NOMO-1 (cell line): ENCODE measurements at regions not wholly inside any gene's neighbourhood (a gene's known extent, or its start where the extent isn't known, plus 50 kb on each side); places are given as distances from the start of the nearest gene placed in this dataset.

Experiments
- DNase-seq, 2 experiments: peaks; one replicate each; lab custom pipeline; 2025; ENCODE audit not compliant: unreplicated experiment in 2 of 2; lab: John Stamatoyannopoulos, UW

DNA sequence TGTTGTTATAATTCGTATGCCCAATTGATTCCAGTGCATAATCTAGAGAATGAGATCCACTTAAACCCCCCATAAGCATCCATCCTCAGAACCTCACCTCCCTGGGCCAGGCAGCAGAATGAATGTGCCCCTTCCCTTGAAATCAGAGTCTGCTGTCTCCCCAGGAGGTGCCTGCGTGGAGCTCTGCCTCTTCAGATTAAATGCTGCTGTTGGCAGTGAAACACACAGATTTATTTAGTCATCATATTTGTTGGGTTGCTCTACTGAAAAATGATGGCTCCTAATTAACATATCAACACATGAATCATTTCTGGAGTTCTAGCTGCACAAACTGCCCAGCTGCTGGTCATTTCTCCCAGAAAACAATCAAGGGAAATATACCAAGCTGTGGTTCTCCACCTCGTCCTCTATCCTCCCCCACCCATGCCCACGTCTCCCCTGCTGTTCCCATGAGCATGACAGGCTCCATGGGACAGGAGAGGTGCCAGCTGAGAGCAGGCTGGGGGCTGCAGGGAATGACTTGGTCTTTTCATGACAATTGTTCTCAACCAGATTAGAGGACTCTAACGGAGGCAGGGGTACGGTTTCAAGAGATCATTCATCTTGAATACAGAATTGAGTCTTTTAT lies 633.1 kb downstream of the CDH26 start:
- DNase-seq, result no peak

DNA sequence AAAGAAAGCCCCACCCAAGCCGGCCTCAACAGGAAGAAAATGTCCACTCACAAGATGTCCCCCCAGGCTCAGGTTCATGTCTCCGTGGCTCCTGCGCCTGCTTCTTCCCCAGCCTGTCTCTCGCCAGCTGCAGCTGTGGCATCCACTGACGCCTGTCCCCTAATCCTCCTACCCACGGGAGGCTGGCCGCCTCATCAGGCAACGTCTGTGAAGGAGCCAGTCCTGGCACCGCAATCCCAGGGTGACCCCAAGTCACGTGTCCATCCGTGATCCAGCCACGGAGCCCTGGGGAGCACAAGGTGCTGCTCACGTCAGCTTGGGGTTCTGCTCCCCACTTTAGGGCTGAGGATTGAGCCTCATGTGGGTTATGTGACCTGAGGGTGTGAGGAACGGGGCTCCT lies 640.3 kb downstream of the CDH26 start:
- no peak for DNase-seq

DNA sequence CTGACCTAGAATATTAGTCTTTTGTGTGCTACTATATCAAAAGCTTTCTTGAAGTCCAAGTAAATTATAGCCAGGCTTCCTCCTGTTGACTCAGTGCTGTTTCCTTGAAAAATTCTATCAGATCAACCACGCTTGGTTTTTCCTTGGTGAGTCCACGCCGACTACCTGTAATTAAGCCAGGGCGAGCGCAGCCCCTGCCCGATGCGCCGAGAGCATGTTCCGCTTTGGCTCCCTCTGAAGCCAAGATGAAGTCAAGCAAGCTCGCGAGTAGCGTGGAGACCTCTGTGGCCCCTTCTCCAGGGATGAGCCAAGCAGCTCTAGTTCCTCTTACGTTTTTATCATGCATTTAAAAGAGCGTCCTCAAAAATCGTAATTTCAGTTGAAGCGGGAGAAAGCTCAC lies 641.2 kb downstream of the CDH26 start:
- DNase-seq, result no peak

DNA sequence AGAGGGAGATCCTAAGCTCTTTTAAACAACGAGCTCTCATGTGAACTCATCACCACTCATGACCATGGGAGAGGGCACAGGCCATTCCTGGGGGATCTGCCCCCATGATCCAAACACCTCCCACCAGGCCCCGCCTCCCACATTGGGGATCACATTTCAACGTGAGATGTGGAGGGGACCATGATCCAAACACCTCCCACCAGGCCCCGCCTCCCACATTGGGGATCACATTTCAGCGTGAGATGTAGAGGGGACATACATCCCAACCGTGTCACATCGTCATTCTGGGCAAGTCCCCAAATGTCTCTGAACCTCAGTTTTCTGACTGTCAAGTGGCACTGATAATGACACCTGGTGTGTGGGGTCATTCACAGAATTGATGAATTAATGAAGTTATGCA lies 641.8 kb downstream of the CDH26 start:
- no peak for DNase-seq

DNA sequence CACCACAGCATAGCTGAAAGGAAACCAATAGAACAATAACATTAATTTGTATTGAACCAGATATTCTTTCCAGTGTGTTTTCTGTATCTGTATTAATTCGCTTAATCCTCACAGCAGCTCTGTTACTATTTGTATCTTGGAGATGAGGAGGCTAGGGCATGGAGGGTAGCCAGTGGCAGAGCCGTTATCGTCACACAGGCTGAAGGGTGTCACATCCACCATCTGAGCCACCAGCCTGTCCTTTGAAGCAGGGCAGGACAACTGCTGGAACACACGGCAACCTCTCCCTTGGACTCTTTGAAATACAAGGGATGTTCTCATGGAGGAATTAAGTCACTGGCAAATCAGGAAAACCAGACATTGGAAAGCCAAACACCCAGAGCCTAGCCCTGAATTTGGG lies 628.0 kb upstream of the CDH4 start:
- no peak for DNase-seq

DNA sequence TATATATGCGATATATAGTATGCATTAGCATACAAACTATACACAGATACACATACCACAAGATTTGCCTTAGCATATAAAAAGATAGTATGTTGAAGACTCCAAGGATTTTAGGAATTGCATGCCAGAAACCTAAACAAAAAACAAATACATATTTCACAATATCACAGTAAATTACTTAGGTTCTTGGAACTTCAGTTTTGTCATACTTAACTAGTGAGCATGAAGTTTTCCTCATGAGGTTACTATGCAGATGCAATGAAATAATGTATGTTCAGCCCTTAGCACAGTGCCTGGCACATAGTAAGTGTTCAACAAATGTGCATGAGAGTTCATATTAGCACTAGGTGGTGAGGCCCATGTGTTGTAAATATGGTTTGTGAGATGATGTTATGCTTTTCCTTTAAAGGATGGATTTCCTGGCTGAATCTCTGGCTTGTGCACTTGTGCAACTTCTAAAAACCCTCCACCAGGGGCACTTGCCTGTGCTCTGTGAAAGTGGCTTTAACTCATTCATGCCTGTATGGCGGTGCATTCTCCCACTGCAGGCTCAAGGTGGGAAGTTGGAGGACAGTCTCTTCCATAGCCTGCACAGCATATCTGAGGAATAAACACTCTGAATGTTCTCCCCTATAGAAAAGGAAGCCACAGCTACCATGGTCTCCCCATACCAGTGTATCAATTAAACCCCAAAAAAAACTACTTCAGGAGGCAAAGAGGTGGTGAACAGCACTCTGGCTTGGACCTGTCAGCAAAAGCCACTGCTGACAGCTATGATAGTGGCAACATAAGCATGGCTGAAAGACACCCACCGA lies 624.1 kb upstream of the CDH4 start:
- DNase-seq, result no peak

DNA sequence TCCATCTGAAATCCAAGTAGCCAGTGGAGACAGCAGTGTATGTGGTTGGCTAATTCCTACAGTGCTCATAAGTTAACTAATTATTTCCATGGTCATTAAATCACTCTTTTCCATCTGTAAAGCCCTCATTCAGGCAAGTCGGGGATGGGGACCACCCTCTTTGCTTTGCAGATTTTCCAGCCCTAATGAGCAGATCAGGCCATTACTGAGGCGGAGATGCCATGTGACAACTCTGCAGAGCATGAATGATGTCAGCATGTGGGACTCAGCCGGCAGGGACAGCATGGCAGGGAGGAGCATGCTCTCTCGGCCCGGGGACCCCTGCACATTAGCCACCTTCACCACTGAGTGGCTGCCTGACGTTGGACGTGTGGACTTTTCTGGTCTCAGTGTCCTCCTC lies 623.3 kb upstream of the CDH4 start:
- DNase-seq, result no peak

DNA sequence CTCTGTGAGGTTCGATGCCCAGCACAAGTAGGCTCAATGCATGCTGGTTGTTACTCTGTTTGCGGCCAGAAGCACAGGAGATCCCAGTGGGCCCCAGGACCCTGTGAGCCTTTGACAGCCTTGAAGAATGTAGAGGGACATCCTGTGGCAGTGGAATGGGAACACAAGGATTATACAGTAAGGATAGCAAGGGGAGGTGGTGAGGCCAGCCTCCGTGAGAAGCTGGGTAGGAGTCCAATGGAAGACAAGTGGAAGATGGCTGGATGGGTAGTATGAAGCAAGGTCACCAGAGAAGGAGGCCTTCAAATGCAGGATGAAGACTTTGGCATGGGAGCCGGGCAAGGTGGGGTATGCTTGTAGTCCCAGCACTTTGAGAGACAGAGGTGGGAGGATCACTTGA lies 622.9 kb upstream of the CDH4 start:
- no peak for DNase-seq

DNA sequence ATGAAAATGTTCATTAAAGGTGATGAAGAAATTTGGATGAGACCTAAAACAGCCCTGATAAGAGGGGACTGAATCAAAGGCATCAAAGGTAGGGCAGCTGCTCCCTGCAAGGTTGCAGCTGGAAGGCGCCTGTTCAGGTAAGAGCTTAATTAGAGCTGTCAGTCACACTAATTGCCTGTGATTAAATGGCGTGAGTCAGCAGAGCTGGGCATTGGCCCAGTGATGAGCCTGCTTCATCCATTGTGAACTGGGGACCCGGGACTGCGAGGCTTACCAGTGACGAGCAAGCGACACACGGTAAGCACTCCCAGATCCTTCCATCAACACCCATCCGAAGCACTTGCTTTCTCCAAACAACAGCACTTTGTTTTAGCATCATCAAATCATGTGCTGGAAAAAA lies 621.5 kb upstream of the CDH4 start:
- no peak for DNase-seq

DNA sequence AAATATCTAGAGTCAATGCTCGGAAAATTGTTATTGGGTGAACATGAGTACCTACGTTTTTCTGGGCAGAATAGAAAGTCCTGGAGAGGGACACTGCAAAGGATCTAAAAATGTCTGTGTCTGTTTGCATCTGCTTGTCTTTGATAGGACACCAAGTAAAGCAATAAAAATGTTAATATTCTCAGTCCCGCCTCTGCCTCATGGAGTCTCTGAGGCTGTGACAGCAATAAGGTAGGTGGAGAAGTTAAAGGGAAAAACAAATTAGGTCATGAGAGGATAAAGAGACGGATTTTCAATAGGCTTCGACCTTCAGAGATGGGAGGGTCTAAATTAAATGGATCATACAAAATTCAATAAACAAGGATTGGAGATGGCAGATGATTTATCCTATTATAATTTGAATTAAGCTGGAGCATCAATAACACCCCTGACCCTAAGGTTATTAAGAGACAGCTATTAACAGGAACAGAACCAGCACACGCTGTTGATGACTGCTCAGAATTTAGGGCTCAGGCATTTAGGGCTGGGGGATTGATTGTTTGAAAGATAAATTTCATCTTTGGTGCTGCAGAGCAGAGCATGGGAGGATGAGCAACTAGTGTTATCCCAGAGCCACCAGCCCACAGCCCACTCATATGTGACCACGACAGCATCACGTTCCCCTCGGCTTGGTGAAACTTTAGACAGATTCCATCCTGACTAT lies 620.3 kb upstream of the CDH4 start:
- no peak for DNase-seq

DNA sequence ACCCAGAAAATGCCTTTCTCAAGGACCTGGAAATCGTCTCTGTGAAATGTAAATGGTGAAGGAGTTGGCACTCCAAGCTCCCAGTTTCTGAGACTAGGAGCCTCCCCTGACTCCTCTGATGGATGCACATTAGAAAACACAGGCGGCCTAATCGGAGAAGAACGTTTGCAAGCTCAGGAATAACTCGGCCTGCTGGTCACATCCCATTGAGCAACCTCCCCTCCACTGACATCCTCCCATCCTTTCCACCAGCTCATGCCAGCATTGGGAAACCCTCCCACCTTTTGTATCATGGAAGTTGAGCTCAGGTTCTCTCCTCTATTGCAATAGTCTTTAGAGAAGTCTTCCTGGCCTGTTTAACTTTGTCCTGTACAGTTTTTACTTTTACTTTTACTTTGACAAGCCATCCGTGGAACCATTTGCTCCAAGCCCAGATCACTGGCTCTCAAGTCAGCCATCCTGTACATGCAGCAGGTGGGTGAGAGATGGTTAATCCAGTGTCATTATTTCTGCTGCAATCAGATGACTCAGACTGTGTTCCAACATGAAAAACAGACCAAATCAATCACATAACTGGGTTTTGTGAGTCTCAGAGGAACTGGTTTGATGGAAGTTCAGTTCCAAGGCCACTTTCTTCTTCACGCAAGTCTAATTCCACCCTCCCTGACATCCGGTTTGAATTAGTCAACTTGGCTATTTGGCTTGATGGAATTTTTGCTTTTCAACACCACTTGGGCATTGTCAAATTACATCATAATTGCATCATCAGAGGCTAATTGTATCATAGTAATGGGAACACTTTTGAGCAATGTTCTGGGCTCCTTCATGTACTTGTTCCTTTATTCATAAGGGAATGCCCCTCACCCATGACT lies 619.4 kb upstream of the CDH4 start:
- DNase-seq, result peak; percentile 72 to 81

DNA sequence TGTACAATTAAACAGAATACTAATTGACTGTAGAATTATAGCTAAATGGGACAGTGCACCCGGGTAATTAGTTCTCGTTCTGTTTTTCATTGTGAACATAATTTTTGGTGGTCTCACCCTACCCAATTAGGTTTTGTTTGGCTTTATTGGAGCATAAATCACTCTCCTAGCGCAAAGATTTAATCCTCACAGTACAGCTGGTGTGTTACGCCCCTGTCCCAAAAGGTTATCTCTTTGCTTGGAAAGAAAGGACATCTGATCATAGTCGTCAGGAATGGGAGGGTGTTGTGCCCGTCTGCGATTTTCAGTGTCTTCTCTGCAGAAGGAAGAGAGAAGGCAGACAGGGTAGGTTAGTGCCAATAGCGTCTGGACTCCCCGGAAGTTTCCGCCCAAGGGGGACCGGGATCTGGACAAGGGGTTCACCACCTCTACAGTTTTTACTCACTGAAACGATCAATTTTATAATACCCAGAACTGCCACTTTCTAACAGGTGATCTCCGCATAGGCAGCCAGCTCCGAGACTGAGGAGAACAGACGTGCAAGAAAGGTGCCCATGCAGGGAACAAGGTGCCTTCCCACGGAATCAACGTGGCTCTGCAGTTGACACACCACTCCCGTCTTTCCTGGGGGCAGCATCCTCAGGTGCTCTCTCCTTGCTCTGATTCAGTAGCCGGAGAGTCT lies 617.4 kb upstream of the CDH4 start:
- no peak for DNase-seq

DNA sequence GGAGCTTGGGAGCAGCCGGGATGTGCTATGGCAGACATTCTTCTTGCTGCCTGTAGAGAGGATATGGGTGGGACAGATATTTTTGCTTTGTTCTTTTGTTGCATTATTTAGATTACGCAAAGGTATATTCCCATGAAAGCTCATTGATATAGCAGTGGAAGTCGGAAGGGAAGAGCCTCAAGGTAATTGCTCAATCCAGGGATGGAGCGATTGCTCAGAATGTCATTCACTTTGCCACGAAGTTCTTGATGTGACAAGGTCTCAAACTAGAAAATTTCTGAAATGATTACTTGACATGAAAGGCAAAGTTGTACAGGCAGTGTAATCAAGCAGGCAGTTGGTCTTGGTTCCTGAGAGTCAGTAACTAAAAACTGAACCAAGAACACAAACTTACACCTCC lies 615.6 kb upstream of the CDH4 start:
- no peak for DNase-seq

DNA sequence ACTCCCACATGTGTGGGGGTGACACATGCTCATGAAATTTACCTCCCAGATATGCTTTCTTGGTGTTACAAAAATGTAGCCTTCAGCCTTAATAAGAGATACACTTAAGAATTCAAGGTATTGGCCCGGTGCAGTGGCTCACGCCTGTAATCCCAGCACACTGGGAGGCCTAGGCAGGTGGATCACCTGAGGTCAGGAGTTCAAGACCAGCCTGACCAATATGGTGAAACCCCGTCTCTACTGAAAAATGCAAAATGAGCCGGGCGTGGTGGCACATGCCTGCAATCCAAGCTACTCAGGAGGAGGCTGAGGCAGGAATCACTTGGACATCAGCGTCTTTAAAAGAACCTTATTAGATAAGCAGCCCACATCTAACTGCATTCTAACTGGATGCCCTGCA lies 614.3 kb upstream of the CDH4 start:
- no peak for DNase-seq

DNA sequence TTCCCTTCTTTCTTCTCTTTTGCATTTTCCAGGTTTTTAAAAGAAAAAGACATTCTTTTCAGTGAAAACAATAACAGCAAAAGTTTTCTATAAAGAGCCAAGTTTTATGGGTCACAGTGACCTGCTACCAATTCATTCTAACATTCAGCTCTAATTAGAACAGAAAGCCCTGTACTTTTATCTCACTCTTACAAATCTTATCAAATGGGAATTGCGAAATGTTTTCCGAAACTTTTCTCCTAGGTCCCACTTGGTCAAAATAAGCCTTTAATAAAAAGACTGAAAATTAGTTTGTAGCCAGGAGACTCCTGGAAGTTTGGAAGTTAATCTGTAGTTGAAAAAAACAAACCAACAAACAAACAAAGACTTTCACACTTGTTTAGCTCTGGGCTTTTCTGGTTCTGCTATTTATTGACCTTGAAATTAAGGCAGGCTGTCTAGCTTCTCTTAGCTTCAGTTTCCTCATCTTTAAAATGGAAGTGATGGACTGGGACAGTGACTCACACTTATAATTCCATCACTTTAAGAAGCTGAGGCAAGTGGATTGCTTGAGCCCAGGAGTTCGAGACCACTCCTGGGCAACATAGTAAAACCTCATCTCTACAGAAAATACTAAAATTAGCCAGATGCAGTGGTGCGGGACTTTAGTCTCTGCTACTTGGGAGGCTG lies 613.5 kb upstream of the CDH4 start:
- DNase-seq, result no peak

DNA sequence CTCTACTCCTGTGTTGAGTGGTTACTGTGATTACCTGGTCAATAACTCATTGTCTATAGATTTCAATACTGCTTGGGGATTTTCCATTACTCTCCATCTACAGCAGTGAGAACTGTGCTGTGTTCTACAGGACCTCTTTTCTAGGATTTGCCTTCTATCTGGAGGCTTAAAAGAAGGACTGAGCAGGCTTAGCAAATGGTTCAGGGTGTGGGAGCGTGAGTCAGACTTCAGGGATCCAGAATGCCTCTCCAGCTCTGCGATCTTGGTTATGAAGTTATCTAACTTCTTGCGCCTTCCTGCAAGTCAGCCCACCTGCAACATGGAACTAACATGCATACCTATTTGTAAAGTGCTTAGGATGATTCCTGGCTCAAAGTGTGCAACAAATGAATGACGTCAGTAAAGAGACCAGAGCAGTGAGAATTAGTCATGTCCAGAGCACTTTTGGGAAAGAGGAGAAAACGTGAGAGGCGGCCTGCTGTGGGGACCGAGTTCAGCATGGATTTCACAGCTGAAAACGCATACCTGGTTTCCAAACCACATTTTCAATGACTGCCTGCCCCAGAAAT lies 610.1 kb upstream of the CDH4 start:
- no peak for DNase-seq

DNA sequence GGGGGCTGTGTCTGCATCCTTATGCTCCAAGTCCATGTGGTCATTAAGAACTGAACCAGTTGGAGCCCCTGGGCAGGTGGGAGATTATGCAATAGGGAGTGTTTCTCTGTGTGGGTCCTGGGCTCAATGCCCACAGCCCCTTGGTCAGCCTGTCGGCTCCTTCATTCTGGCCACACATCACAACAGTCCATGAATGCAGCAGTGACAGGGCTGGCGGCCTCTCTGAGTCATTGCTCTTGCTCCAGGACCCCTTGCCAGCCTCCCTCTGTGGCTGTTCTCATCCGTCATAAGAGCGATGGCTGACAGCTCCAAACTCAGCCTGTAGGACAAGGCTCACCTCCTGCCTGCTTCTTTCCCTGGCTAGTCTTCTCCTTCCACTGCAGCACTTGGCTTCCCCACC lies 609.5 kb upstream of the CDH4 start:
- no peak for DNase-seq

DNA sequence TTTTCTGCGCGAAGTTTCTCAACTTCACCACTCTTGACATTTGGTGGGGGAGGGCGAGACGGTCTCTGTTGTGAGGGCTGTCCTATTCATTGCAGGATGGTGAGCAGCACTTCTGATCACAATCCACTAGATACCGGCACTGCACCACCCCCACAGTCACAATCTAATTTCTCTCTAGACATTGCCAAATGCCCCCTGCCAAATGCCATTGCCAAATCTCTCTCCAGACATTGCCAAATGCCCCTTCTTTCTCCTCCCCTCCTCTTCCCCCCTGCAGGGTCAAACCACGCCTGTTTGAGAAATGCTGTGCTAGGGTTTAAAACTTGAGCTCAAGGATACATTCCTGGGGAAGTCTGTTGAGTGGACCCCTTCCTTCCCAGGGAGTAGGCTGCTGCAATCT lies 603.5 kb upstream of the CDH4 start:
- peak; percentile 71 to 87 for DNase-seq

DNA sequence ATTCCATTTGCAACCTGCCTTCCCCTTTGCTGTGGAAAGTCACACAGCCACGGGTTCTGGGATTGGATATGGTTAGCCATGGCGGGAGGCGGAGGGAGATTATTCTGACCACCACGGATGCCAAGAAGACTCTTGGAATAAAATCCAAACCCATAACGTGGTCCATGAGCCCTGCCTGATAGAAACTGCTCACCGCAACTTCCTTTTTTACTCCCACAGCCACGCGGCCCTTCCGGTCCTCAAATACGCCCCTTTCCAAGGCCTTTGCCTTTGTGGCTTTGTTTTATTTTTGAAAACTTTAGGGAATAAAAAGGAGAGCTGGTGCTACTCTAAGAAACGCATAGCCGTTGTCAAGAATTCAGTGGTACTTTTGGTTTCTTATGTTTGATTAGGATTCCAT lies 602.5 kb upstream of the CDH4 start:
- peak; percentile 66 to 72 for DNase-seq

DNA sequence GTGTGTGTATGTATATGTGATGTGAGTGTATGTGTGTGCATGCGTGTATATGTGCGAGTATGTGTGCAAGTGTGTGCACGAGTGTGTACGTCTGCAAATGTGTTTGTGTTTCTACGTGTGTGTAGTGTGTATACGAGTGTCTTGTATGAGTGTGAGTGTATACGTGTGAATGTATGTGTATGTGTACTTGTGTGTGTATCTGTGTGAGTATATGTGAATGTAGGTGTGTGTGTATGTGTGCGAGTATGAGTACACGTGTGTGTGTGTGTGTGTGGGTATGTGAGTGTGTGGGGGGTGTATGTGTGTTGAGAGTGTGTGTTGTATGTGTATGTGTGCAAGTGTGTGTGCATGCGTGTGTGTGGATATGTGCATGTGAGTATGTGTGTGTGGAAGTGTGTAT lies 602.0 kb upstream of the CDH4 start:
- no peak for DNase-seq
